ENCODE measurements at regions not wholly inside any gene's neighbourhood (a gene's known extent, or its start where the extent isn't known, plus 50 kb on each side); places are given as distances from the start of the nearest gene placed in this dataset.

GRCh38 chr2:2868085-2868484 lies 509.5 kb downstream of the EIPR1 start:
- H3K9me3 ChIP-seq, result no peaks in the 10 kb centered on the region
- POLR2A ChIA-PET, result no interaction called here

GRCh38 chr2:2867397-2867979 lies 510.1 kb downstream of the EIPR1 start:
- ChIA-PET CTCF (interaction anchor here (1.7 kb wide), 2 partner anchors 10 to 14 kb away, joined by 4 to 6 read pairs; no protein-coding TSS in a partner anchor), POLR2A (no interaction called here)
- Histone ChIP-seq H3F3A (replicated peaks; ENCODE audit: insufficient read depth) (no peaks in the 10 kb centered on the region), H4K20me1 (ENCODE audit: insufficient read depth) (no peaks in the 10 kb centered on the region), H3K27me3 (ENCODE audit: insufficient read depth) (no peaks in the 10 kb centered on the region), H3K9me2 (no peaks in the 10 kb centered on the region), H3K36me3 (replicated peaks in 1 of 2; ENCODE audit: control insufficient read depth in 1 of 2, insufficient read depth in 2 of 2, low read length in 1 of 2) (no peaks in the 10 kb centered on the region), H3K4me3 (ENCODE audit: low read depth in 2 of 2, low read length in 1 of 2) (no peak overlapping the region), H3K9me3 (no peaks in the 10 kb centered on the region), H3K4me1 (ENCODE audit: control insufficient read depth in 1 of 2, insufficient read depth in 2 of 2, low read depth in 1 of 2, low read length in 1 of 2) (peaks cover 0 to 56% of the 10 kb centered on the region in 2 experiments; a peak in 2 of 4 replicates), H2AFZ (ENCODE audit: low read depth) (no peak overlapping the region), H3K9ac (no peak overlapping the region), H3K79me2 (ENCODE audit: insufficient read depth) (no peaks in the 10 kb centered on the region), H3K27ac (ENCODE audit: low read depth in 2 of 2, low read length in 1 of 2) (no peak overlapping the region; a peak in 1 of 4 replicates), H3K4me2 (no peak overlapping the region)
- no peak for DNase-seq
- 56% methylated on average over 17 of the region's 18 CpGs for WGBS (ENCODE audit: low lambda C conversion rate)
- TF ChIP-seq USF2 (IDR thresholded peaks at IDR 0.05; ENCODE audit: borderline replicate concordance, low read depth, low read length) (no peak), SIN3A (IDR thresholded peaks at IDR 0.05; ENCODE audit: borderline replicate concordance, low read depth, low read length) (no peak), YY1 (IDR thresholded peaks at IDR 0.05; ENCODE audit: low read depth) (no peak), PBX3 (IDR thresholded peaks at IDR 0.05) (no peak), TAF1 (IDR thresholded peaks at IDR 0.05; ENCODE audit: borderline replicate concordance, low read depth, low read length) (no peak), RXRA (IDR thresholded peaks at IDR 0.05; ENCODE audit: borderline replicate concordance, low read depth) (no peak), POLR2AphosphoS5 (IDR thresholded peaks at IDR 0.05; ENCODE audit: low read depth, low read length) (no peak)

More at GRCh38 chr2:2868085-2868484, 509.5 kb downstream of the EIPR1 start:
- H3K9ac ChIP-seq, result no peak overlapping the region
- H3K79me2 ChIP-seq (ENCODE audit: insufficient read depth), result no peaks in the 10 kb centered on the region
- no peaks in the 10 kb centered on the region for H3K27me3 ChIP-seq (ENCODE audit: insufficient read depth)
- no peak for TF ChIP-seq MXI1 (IDR thresholded peaks at IDR 0.05; ENCODE audit: low read depth, low read length)
- no peak for TF ChIP-seq FOSL2 (IDR thresholded peaks at IDR 0.05; ENCODE audit: borderline replicate concordance, low read depth)
- no peak for TF ChIP-seq GATA2 (CRISPR knock-in tag; IDR thresholded peaks at IDR 0.05)
- TF ChIP-seq TAF1 (IDR thresholded peaks at IDR 0.05; ENCODE audit: borderline replicate concordance, low read depth, low read length), result no peak
- TF ChIP-seq RXRA (IDR thresholded peaks at IDR 0.05; ENCODE audit: borderline replicate concordance, low read depth), result no peak
- TF ChIP-seq MAX (IDR thresholded peaks at IDR 0.05; ENCODE audit: low read depth), result no peak
- TF ChIP-seq TEAD4 (IDR thresholded peaks at IDR 0.05; ENCODE audit: borderline replicate concordance, insufficient read depth), result no peak
- no peak for TF ChIP-seq RFX5 (IDR thresholded peaks at IDR 0.05; ENCODE audit: low read length)
- no peaks in the 10 kb centered on the region for H3K9me2 ChIP-seq
- H3K4me2 ChIP-seq, result no peak overlapping the region
- peaks cover 0 to 56% of the 10 kb centered on the region in 2 experiments; a peak in 2 of 4 replicates for H3K4me1 ChIP-seq (ENCODE audit: control insufficient read depth in 1 of 2, insufficient read depth in 2 of 2, low read depth in 1 of 2, low read length in 1 of 2)
- 23% methylated on average over 6 of the region's 9 CpGs for WGBS (ENCODE audit: low lambda C conversion rate)
- H4K20me1 ChIP-seq (ENCODE audit: insufficient read depth), result no peaks in the 10 kb centered on the region
- no peaks in the 10 kb centered on the region for H3F3A ChIP-seq (replicated peaks; ENCODE audit: insufficient read depth)
- CTCF ChIA-PET, result interaction anchor here (0.7 to 1.7 kb wide), 2 partner anchors 15 to 47 kb away, joined by 3 to 4 read pairs; no protein-coding TSS in a partner anchor
- H2AFZ ChIP-seq (ENCODE audit: low read depth), result no peak overlapping the region
- no peak overlapping the region for H3K4me3 ChIP-seq (ENCODE audit: low read depth in 2 of 2, low read length in 1 of 2)
- peak; percentile 67 for DNase-seq
- H3K27ac ChIP-seq (ENCODE audit: low read depth in 2 of 2, low read length in 1 of 2), result no peak overlapping the region; a peak in 1 of 4 replicates
- no peaks in the 10 kb centered on the region for H3K36me3 ChIP-seq (replicated peaks in 1 of 2; ENCODE audit: control insufficient read depth in 1 of 2, insufficient read depth in 2 of 2, low read length in 1 of 2)
